ENCODE measurements at regions not wholly inside any gene's neighbourhood (a gene's known extent, or its start where the extent isn't known, plus 50 kb on each side); places are given as distances from the start of the nearest gene placed in this dataset.

- Histone ChIP-seq H4K8ac (ENCODE audit: low read depth, low read length) (no peak overlapping the region), H3K79me1 (ENCODE audit: low read length) (no peaks in the 10 kb centered on the region), H3K27ac (ENCODE audit: low read depth, low read length) (no peak overlapping the region), H2AK5ac (ENCODE audit: low read length) (no peak overlapping the region), H4K91ac (ENCODE audit: low read depth, low read length) (no peak overlapping the region), H2BK12ac (ENCODE audit: low read length) (no peak overlapping the region), H3K36me3 (ENCODE audit: control insufficient read depth in 1 of 2, insufficient read depth in 2 of 2, low read length in 2 of 2) (no peaks in the 10 kb centered on the region), H3K18ac (ENCODE audit: low read length) (no peak overlapping the region), H3K4ac (ENCODE audit: low read depth, low read length) (no peak overlapping the region), H3K27me3 (ENCODE audit: insufficient read depth, low read length) (no peaks in the 10 kb centered on the region), H3K9me3 (ENCODE audit: insufficient read depth, low read depth, low read length) (peaks cover 4% of the 10 kb centered on the region), H3K79me2 (ENCODE audit: control insufficient read depth, insufficient read depth, low read length, poor library complexity) (no peaks in the 10 kb centered on the region), H2BK5ac (ENCODE audit: low read depth, low read length, poor library complexity) (no peak overlapping the region), H2AFZ (ENCODE audit: insufficient read depth, low read length, poor library complexity) (no peak overlapping the region), H4K12ac (ENCODE audit: low read depth, low read length) (no peak overlapping the region), H3K4me3 (ENCODE audit: low read depth, low read length) (no peak overlapping the region), H2BK120ac (ENCODE audit: insufficient read depth, low read length, poor library complexity) (no peak overlapping the region), H3K9ac (ENCODE audit: low read length) (no peak overlapping the region), H3K14ac (ENCODE audit: low read length) (no peak overlapping the region), H3K4me1 (ENCODE audit: control insufficient read depth in 1 of 2, insufficient read depth in 2 of 2, low read length in 2 of 2) (no peaks in the 10 kb centered on the region), H3K23ac (ENCODE audit: low read length) (no peak overlapping the region), H3K4me2 (ENCODE audit: low read length) (no peak overlapping the region)
- DNase-seq, result no peak
- WGBS (ENCODE audit: extremely low coverage, insufficient coverage, insufficient read length), result no CpG with 5 or more reads among the region's 6 CpGs
Observed at GRCh38 chr19:32018014-32018413, 327.4 kb upstream of the ZNF507 start.

GRCh38 chr19:32020538-32020937, 324.9 kb upstream of the ZNF507 start:
- Histone ChIP-seq H3K4me1 (ENCODE audit: control insufficient read depth in 1 of 2, insufficient read depth in 2 of 2, low read length in 2 of 2) (peaks cover 0 to 5% of the 10 kb centered on the region in 2 experiments), H2BK120ac (ENCODE audit: insufficient read depth, low read length, poor library complexity) (no peak overlapping the region), H3K27ac (ENCODE audit: low read depth, low read length) (no peak overlapping the region), H3K79me1 (ENCODE audit: low read length) (no peaks in the 10 kb centered on the region), H4K91ac (ENCODE audit: low read depth, low read length) (no peak overlapping the region), H2BK12ac (ENCODE audit: low read length) (no peak overlapping the region), H2AFZ (ENCODE audit: insufficient read depth, low read length, poor library complexity) (no peak overlapping the region), H3K18ac (ENCODE audit: low read length) (no peak overlapping the region), H3K9ac (ENCODE audit: low read length) (no peak overlapping the region), H3K4me2 (ENCODE audit: low read length) (no peak overlapping the region), H3K4me3 (ENCODE audit: low read depth, low read length) (no peak overlapping the region), H2BK5ac (ENCODE audit: low read depth, low read length, poor library complexity) (no peak overlapping the region), H3K36me3 (ENCODE audit: control insufficient read depth in 1 of 2, insufficient read depth in 2 of 2, low read length in 2 of 2) (no peaks in the 10 kb centered on the region), H2AK5ac (ENCODE audit: low read length) (no peak overlapping the region), H3K23ac (ENCODE audit: low read length) (no peak overlapping the region), H3K4ac (ENCODE audit: low read depth, low read length) (no peak overlapping the region), H3K14ac (ENCODE audit: low read length) (no peak overlapping the region), H3K27me3 (ENCODE audit: insufficient read depth, low read length) (no peaks in the 10 kb centered on the region), H3K79me2 (ENCODE audit: control insufficient read depth, insufficient read depth, low read length, poor library complexity) (no peaks in the 10 kb centered on the region), H3K9me3 (ENCODE audit: insufficient read depth, low read depth, low read length) (peaks cover 4% of the 10 kb centered on the region), H4K8ac (ENCODE audit: low read depth, low read length) (no peak overlapping the region), H4K12ac (ENCODE audit: low read depth, low read length) (no peak overlapping the region)
- WGBS (ENCODE audit: extremely low coverage, insufficient coverage, insufficient read length), result no CpG with 5 or more reads among the region's 2 CpGs
- DNase-seq, result no peak

- WGBS (ENCODE audit: extremely low coverage, insufficient coverage, insufficient read length), result no CpG with 5 or more reads among the region's 9 CpGs
- Histone ChIP-seq H3K9me3 (ENCODE audit: insufficient read depth, low read depth, low read length) (peaks cover 4% of the 10 kb centered on the region), H2BK12ac (ENCODE audit: low read length) (no peak overlapping the region), H4K12ac (ENCODE audit: low read depth, low read length) (no peak overlapping the region), H3K14ac (ENCODE audit: low read length) (no peak overlapping the region), H3K79me2 (ENCODE audit: control insufficient read depth, insufficient read depth, low read length, poor library complexity) (no peaks in the 10 kb centered on the region), H3K79me1 (ENCODE audit: low read length) (no peaks in the 10 kb centered on the region), H3K27me3 (ENCODE audit: insufficient read depth, low read length) (no peaks in the 10 kb centered on the region), H3K4me1 (ENCODE audit: control insufficient read depth in 1 of 2, insufficient read depth in 2 of 2, low read length in 2 of 2) (peaks cover 0 to 5% of the 10 kb centered on the region in 2 experiments), H3K4me2 (ENCODE audit: low read length) (no peak overlapping the region), H4K8ac (ENCODE audit: low read depth, low read length) (no peak overlapping the region), H3K36me3 (ENCODE audit: control insufficient read depth in 1 of 2, insufficient read depth in 2 of 2, low read length in 2 of 2) (no peaks in the 10 kb centered on the region), H2AK5ac (ENCODE audit: low read length) (no peak overlapping the region), H2BK5ac (ENCODE audit: low read depth, low read length, poor library complexity) (no peak overlapping the region), H2AFZ (ENCODE audit: insufficient read depth, low read length, poor library complexity) (no peak overlapping the region), H3K9ac (ENCODE audit: low read length) (no peak overlapping the region), H3K4ac (ENCODE audit: low read depth, low read length) (no peak overlapping the region), H3K27ac (ENCODE audit: low read depth, low read length) (no peak overlapping the region), H3K18ac (ENCODE audit: low read length) (no peak overlapping the region), H2BK120ac (ENCODE audit: insufficient read depth, low read length, poor library complexity) (no peak overlapping the region), H4K91ac (ENCODE audit: low read depth, low read length) (no peak overlapping the region), H3K23ac (ENCODE audit: low read length) (no peak overlapping the region), H3K4me3 (ENCODE audit: low read depth, low read length) (no peak overlapping the region)
- no peak for DNase-seq
Observed at GRCh38 chr19:32022044-32022640, 323.3 kb upstream of the ZNF507 start.

- Histone ChIP-seq H3K79me2 (ENCODE audit: control insufficient read depth, insufficient read depth, low read length, poor library complexity) (no peaks in the 10 kb centered on the region), H3K4me1 (ENCODE audit: control insufficient read depth in 1 of 2, insufficient read depth in 2 of 2, low read length in 2 of 2) (peaks cover 0 to 5% of the 10 kb centered on the region in 2 experiments), H2AFZ (ENCODE audit: insufficient read depth, low read length, poor library complexity) (no peak overlapping the region), H2AK5ac (ENCODE audit: low read length) (no peak overlapping the region), H3K27ac (ENCODE audit: low read depth, low read length) (no peak overlapping the region), H3K14ac (ENCODE audit: low read length) (no peak overlapping the region), H3K23ac (ENCODE audit: low read length) (no peak overlapping the region), H4K91ac (ENCODE audit: low read depth, low read length) (no peak overlapping the region), H3K4me3 (ENCODE audit: low read depth, low read length) (no peak overlapping the region), H3K4ac (ENCODE audit: low read depth, low read length) (no peak overlapping the region), H3K27me3 (ENCODE audit: insufficient read depth, low read length) (no peaks in the 10 kb centered on the region), H3K36me3 (ENCODE audit: control insufficient read depth in 1 of 2, insufficient read depth in 2 of 2, low read length in 2 of 2) (no peaks in the 10 kb centered on the region), H2BK12ac (ENCODE audit: low read length) (no peak overlapping the region), H3K4me2 (ENCODE audit: low read length) (peak overlapping the region; percentile 9), H3K9me3 (ENCODE audit: insufficient read depth, low read depth, low read length) (peaks cover 4% of the 10 kb centered on the region), H2BK5ac (ENCODE audit: low read depth, low read length, poor library complexity) (no peak overlapping the region), H2BK120ac (ENCODE audit: insufficient read depth, low read length, poor library complexity) (no peak overlapping the region), H3K79me1 (ENCODE audit: low read length) (no peaks in the 10 kb centered on the region), H3K9ac (ENCODE audit: low read length) (no peak overlapping the region), H4K12ac (ENCODE audit: low read depth, low read length) (no peak overlapping the region), H3K18ac (ENCODE audit: low read length) (no peak overlapping the region), H4K8ac (ENCODE audit: low read depth, low read length) (no peak overlapping the region)
- DNase-seq, result no peak
- WGBS (ENCODE audit: extremely low coverage, insufficient coverage, insufficient read length), result no CpG with 5 or more reads among the region's 29 CpGs
Observed at GRCh38 chr19:32022731-32023563, 322.5 kb upstream of the ZNF507 start.
